H9 (cell line): ENCODE measurements at regions not wholly inside any gene's neighbourhood (a gene's known extent, or its start where the extent isn't known, plus 50 kb on each side); places are given as distances from the start of the nearest gene placed in this dataset.

Experiments used
- DNase-seq: peaks from one replicate; pipeline ENCODE4 v3.0.0-alpha.2; 2017
- H2AFZ ChIP-seq: one replicate; pipeline ENCODE4 v1.6.1; 2013; ENCODE audit warnings: mild to moderate bottlenecking, low read length, control low read depth, moderate library complexity
- H2AK5ac ChIP-seq: 2 replicates; pipeline ENCODE4 v1.6.1; 2013; ENCODE audit warnings: low read length, control low read depth, mixed read lengths; ENCODE audit not compliant: insufficient read length
- H2BK120ac ChIP-seq: one replicate; pipeline ENCODE4 v1.6.1; 2013; ENCODE audit warnings: low read depth, mild to moderate bottlenecking, low read length, control low read depth, inconsistent platforms; ENCODE audit not compliant: poor library complexity, severe bottlenecking
- H2BK12ac ChIP-seq: 2 replicates; pipeline ENCODE4 v1.6.1; 2013; ENCODE audit warnings: low read length, control low read depth, mixed read lengths, low read depth; ENCODE audit not compliant: insufficient read length
- H2BK15ac ChIP-seq: 2 replicates; pipeline ENCODE4 v1.6.1; 2013; ENCODE audit warnings: low read depth, low read length, control low read depth
- H2BK20ac ChIP-seq: one replicate; pipeline ENCODE4 v1.6.1; 2013; ENCODE audit warnings: low read depth, mild to moderate bottlenecking, low read length, control low read depth, inconsistent platforms; ENCODE audit not compliant: poor library complexity, severe bottlenecking
- H2BK5ac ChIP-seq: 2 replicates; pipeline ENCODE4 v1.6.1; 2013; ENCODE audit warnings: low read length, control low read depth, mixed read lengths; ENCODE audit not compliant: insufficient read length
- H3K14ac ChIP-seq: 2 replicates; pipeline ENCODE4 v1.6.1; 2013; ENCODE audit warnings: low read length, control low read depth; ENCODE audit not compliant: insufficient read depth
- H3K18ac ChIP-seq: 2 replicates; pipeline ENCODE4 v1.6.1; 2013; ENCODE audit warnings: low read depth, mild to moderate bottlenecking, mixed read lengths, low read length, control low read depth; ENCODE audit not compliant: insufficient read length
- H3K23ac ChIP-seq: 2 replicates; pipeline ENCODE4 v1.6.1; 2013; ENCODE audit warnings: low read length, control low read depth, mixed read lengths, low read depth; ENCODE audit not compliant: insufficient read length
- H3K23me2 ChIP-seq: 2 replicates; pipeline ENCODE4 v1.6.1; 2013; ENCODE audit warnings: low read depth, mild to moderate bottlenecking, mixed read lengths, low read length, control low read depth; ENCODE audit not compliant: insufficient read length, poor library complexity, severe bottlenecking
- H3K27ac ChIP-seq: 2 replicates; pipeline ENCODE4 v1.5.1; 2013; ENCODE audit warnings: low read length, control low read depth, mixed read lengths, low read depth; ENCODE audit not compliant: insufficient read length
- H3K27me3 ChIP-seq: 2 replicates; pipeline ENCODE4 v1.6.1; 2013; ENCODE audit warnings: low read length, control low read depth, inconsistent platforms; ENCODE audit not compliant: insufficient read depth
- H3K4ac ChIP-seq: 2 replicates; pipeline ENCODE4 v1.6.1; 2013; ENCODE audit warnings: low read depth, mild to moderate bottlenecking, control low read depth, inconsistent platforms, low read length, moderate library complexity
- H3K4me1 ChIP-seq: 2 replicates; pipeline ENCODE4 v1.6.1; 2013; ENCODE audit warnings: low read length, control low read depth, inconsistent platforms; ENCODE audit not compliant: insufficient read depth
- H3K4me2 ChIP-seq: 2 replicates; pipeline ENCODE4 v1.6.1; 2013; ENCODE audit warnings: low read length, control low read depth, mixed read lengths; ENCODE audit not compliant: insufficient read length, insufficient read depth
- H3K56ac ChIP-seq: 2 replicates; pipeline ENCODE4 v1.6.1; 2013; ENCODE audit warnings: low read depth, mild to moderate bottlenecking, mixed read lengths, low read length, control low read depth; ENCODE audit not compliant: insufficient read length
- H3K79me1 ChIP-seq: 2 replicates; pipeline ENCODE4 v1.6.1; 2013; ENCODE audit warnings: low read depth, mild to moderate bottlenecking, moderate library complexity, low read length, control low read depth, inconsistent platforms; ENCODE audit not compliant: insufficient read depth, poor library complexity, severe bottlenecking
- H3K79me2 ChIP-seq: 2 replicates; pipeline ENCODE4 v1.6.1; 2013; ENCODE audit warnings: low read length, control low read depth, inconsistent platforms; ENCODE audit not compliant: insufficient read depth
- H3K9ac ChIP-seq: 2 replicates; pipeline ENCODE4 v1.6.1; 2013; ENCODE audit warnings: low read length, control low read depth, mixed read lengths; ENCODE audit not compliant: insufficient read length; ENCODE audit errors: extremely low read depth
- H3K9me3 ChIP-seq: one replicate; pipeline ENCODE4 v1.6.1; 2013; ENCODE audit warnings: low read depth, low read length, inconsistent platforms; ENCODE audit not compliant: control insufficient read depth
- H3T11ph ChIP-seq: one replicate; pipeline ENCODE4 v1.6.1; 2013; ENCODE audit warnings: mild to moderate bottlenecking, low read length, control low read depth, inconsistent platforms
- H4K20me1 ChIP-seq: one replicate; pipeline ENCODE4 v1.6.1; 2013; ENCODE audit not compliant: control insufficient read depth, insufficient read length, insufficient read depth
- H4K5ac ChIP-seq: 2 replicates; pipeline ENCODE4 v1.6.1; 2013; ENCODE audit warnings: low read depth, mild to moderate bottlenecking, mixed read lengths, low read length, control low read depth; ENCODE audit not compliant: insufficient read length
- H4K8ac ChIP-seq: replicated peaks from 2 replicates; pipeline ENCODE4 v1.6.1; 2013; ENCODE audit warnings: low read length, control low read depth, mixed read lengths, low read depth; ENCODE audit not compliant: insufficient read length
- H4K91ac ChIP-seq: 2 replicates; pipeline ENCODE4 v1.6.1; 2013; ENCODE audit warnings: low read depth, mild to moderate bottlenecking, moderate library complexity, mixed read lengths, low read length, control low read depth; ENCODE audit not compliant: insufficient read length
- H3K27ac Mint-ChIP-seq, 3 experiments: 2 replicates in 2 of 3; 3 replicates in 1 of 3; pipeline ENCODE4 v1.8.0; 2020 to 2021; ENCODE audit warnings: mixed read lengths in 3 of 3, mild to moderate bottlenecking in 1 of 3, moderate library complexity in 1 of 3
- H3K27me3 Mint-ChIP-seq: 2 replicates; pipeline ENCODE4 v1.8.0; 2021; ENCODE audit warnings: low read depth, mild to moderate bottlenecking, moderate library complexity, mixed read lengths
- H3K36me3 Mint-ChIP-seq, 3 experiments: 2 replicates in 2 of 3; 3 replicates in 1 of 3; pipeline ENCODE4 v1.8.0; 2020 to 2021; ENCODE audit warnings: low read depth in 3 of 3, mixed read lengths in 3 of 3; ENCODE audit not compliant: insufficient read depth in 1 of 3
- H3K4me1 Mint-ChIP-seq, 2 experiments: 2 replicates each; pipeline ENCODE4 v1.8.0; 2020; ENCODE audit warnings: mixed read lengths in 2 of 2
- H3K4me3 Mint-ChIP-seq, 2 experiments: 2 replicates in 1 of 2; 3 replicates in 1 of 2; pipeline ENCODE4 v1.8.0; 2020 to 2021; ENCODE audit warnings: mild to moderate bottlenecking in 2 of 2, mixed read lengths in 2 of 2, moderate library complexity in 1 of 2
- H3K9me3 Mint-ChIP-seq, 2 experiments: 2 replicates in 1 of 2; 3 replicates in 1 of 2; pipeline ENCODE4 v1.8.0; 2020; ENCODE audit warnings: mild to moderate bottlenecking in 2 of 2, mixed read lengths in 2 of 2, moderate library complexity in 1 of 2
- whole genome bisulfite sequencing: extraction: QIAGEN DNeasy Blood & Tissue Kit; methylation state at CpG from one replicate; pipeline ENCODE4 v1.1.7; 2013; ENCODE audit warnings: missing lambda C conversion rate, low lambda C conversion rate, mixed read lengths; ENCODE audit not compliant: insufficient read length; ENCODE audit errors: extremely low coverage; 5-methylcytosine and 5-hydroxymethylcytosine counted together
- TF ChIP-seq, protein P1 (sequence below): fragments of 200-600 bp; sonication (generic); conservative IDR thresholded peaks from 3 replicates; pipeline ENCODE4 v1.8.0; 2021; ENCODE audit warnings: antibody characterized with exemption, mild to moderate bottlenecking

DNA sequence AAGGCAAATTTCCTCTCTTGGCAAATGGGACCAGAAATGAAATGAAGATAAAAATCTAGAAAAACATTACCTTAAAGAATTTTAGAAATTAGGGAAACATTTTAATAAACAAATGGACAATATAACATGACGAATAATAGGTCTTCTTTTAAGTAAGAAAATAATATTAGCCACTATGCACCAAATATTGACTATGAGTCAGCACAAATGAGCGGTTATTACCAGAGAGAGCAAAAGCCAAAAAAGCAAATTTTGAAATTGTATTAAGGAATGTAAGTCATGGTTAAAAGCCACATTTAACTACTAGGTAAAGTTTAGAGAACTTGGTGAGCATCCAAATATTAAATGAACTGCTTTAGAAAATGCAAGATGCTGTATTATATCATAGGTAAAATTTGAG, 376.6 kb upstream of the JAG1 start:
- Histone ChIP-seq H4K5ac (no peak overlapping the region), H3T11ph (no peak overlapping the region), H3K56ac (no peak overlapping the region), H2BK120ac (no peak overlapping the region), H2BK15ac (no peak overlapping the region), H3K27me3 (no peaks in the 10 kb centered on the region), H3K79me1 (no peaks in the 10 kb centered on the region), H3K79me2 (no peaks in the 10 kb centered on the region), H2BK5ac (no peak overlapping the region), H2BK20ac (no peak overlapping the region), H4K20me1 (no peaks in the 10 kb centered on the region), H2AFZ (no peak overlapping the region), H2BK12ac (no peak overlapping the region), H2AK5ac (no peak overlapping the region), H3K4ac (no peak overlapping the region), H4K91ac (no peak overlapping the region), H3K4me1 (no peaks in the 10 kb centered on the region), H3K23me2 (no peaks in the 10 kb centered on the region), H3K4me2 (no peak overlapping the region), H3K18ac (no peak overlapping the region), H3K9ac (no peak overlapping the region), H3K27ac (no peak overlapping the region), H3K9me3 (no peaks in the 10 kb centered on the region), H3K23ac (no peak overlapping the region), H3K14ac (no peak overlapping the region), H4K8ac (no peak overlapping the region)
- no peak overlapping the region for H3K4me3 Mint-ChIP-seq
- no peaks in the 10 kb centered on the region for H3K9me3 Mint-ChIP-seq
- no peaks in the 10 kb centered on the region for H3K36me3 Mint-ChIP-seq
- no peak overlapping the region for H3K27ac Mint-ChIP-seq
- TF ChIP-seq, protein P1, sequence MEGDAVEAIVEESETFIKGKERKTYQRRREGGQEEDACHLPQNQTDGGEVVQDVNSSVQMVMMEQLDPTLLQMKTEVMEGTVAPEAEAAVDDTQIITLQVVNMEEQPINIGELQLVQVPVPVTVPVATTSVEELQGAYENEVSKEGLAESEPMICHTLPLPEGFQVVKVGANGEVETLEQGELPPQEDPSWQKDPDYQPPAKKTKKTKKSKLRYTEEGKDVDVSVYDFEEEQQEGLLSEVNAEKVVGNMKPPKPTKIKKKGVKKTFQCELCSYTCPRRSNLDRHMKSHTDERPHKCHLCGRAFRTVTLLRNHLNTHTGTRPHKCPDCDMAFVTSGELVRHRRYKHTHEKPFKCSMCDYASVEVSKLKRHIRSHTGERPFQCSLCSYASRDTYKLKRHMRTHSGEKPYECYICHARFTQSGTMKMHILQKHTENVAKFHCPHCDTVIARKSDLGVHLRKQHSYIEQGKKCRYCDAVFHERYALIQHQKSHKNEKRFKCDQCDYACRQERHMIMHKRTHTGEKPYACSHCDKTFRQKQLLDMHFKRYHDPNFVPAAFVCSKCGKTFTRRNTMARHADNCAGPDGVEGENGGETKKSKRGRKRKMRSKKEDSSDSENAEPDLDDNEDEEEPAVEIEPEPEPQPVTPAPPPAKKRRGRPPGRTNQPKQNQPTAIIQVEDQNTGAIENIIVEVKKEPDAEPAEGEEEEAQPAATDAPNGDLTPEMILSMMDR = no peak
- H3K27me3 Mint-ChIP-seq = no peaks in the 10 kb centered on the region; the same call in 1 of the 2 replicates
- H3K4me1 Mint-ChIP-seq = no peaks in the 10 kb centered on the region
- WGBS = no CpG with 5 or more reads among the region's 2 CpGs
- no peak for DNase-seq
